ENCODE measurements at regions not wholly inside any gene's neighbourhood (a gene's known extent, or its start where the extent isn't known, plus 50 kb on each side); places are given as distances from the start of the nearest gene placed in this dataset.
"Not testable (repeated sequence)": the region's sequence is repeated elsewhere in the genome, so short reads cannot be mapped to it uniquely, and the experiment has no call there.

DNA sequence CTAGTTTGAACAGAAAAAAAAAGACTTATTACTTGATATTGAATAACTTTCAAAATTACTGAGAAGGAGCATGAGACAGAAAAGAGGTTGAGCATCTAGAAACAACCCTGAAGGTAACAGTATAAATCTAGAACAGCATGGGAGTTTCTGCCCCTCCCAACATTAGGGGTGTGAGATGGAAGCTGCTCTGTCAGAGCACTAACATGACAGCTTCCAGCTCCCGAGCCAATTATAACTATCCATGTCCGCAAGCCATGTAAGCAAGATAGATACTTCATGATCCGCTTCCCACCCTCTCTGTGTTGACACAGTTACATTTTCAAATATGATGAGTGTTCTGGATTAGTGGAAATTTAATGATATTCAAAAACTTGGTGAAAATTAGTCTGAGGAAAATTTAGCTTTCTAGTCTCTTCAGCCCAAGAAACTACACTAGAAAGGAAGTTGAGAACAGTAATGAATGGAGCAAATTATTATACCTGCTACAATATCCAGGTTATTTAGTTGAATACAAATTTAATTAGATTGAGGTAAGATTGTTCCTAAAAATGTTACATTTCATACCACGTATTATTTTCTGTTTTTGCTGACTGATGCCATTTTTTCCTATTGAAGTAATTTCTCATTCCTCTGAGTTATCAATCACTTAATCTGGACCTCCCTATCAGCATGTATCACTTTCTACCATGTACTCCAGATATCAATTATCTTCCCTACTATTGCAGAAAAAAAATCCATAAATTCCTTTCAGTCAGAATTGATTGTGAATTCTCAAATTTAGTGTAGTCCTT is 129.3 kb upstream of the SLIT2 start:
- DNase-seq (ENCODE audit: low read depth) = no peak

DNA sequence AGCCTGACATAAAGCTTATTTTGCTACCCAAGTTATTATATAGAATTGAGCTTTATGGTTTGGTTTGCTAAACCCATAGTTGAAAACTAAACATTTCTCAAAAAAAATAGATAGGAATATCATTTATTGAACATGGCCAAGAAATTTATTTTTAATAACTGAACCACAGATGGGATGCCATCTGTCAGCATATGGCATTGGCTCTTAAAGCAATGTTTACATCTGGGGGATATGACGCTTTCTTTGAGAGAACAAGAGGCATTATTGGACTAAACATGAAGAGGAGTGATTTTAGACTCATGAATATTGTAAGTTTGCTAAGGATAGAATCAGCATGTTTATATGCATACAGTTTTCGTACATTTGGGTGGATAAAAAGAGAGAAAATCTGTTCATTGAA is 132.6 kb upstream of the SLIT2 start:
- DNase-seq (ENCODE audit: low read depth) = no peak

DNA sequence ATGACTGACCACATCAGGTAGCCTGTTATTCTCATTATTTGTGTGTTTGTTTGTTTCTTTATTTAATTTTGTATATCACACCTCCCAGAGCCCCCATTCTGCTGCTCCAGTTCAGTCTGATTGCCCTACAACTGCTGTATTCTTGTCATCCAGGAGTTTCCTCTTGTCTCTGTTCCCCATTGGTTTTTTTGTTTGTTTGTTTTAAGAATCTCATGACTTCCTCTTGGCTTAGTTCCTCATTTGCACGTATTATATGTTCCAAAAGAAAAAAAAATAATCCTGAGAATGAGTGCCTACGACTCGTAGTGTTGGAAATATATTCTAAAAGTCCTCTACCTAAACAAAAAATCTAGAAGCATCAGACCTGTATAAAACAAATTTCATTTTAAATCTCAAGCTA is 142.3 kb upstream of the SLIT2 start:
- no peak for DNase-seq (ENCODE audit: low read depth)

DNA sequence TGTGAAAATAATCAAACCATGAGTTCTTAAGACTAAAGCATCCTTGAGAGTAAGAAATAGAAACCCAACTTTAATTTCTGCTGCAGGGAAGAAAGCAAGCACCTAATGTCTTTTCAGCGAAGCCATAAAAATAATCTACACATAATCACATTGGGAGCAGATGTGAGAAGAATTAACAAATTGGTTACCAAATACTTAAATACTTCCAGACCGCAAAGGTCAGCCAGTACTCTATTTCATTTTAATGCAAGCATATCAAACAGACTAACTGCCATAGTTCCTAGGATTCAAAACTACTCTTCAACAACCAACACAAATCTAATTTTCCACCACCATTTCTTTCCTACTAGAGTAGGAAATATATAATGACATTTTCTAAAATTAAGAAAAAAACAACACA is 144.8 kb upstream of the SLIT2 start:
- DNase-seq (ENCODE audit: low read depth) = no peak

DNA sequence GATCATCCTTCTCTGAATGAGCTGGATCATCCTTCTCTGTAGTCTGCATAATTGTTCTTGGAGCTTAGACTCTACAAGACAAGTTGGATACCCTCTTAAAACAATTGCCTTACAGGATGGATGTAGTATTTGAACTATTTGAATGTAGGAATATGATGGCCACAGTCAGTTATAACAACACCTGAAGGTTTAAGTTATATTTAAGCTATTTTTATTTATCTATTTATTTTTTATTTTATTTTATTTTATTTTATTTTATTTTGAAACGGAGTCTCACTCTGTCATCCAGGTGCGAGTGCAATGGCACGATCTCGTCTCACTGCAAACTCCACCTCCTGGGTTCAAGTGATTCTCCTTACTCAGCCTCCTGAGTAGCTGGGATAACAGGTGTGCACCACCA is 149.9 kb upstream of the SLIT2 start:
- DNase-seq (ENCODE audit: low read depth) = no peak

DNA sequence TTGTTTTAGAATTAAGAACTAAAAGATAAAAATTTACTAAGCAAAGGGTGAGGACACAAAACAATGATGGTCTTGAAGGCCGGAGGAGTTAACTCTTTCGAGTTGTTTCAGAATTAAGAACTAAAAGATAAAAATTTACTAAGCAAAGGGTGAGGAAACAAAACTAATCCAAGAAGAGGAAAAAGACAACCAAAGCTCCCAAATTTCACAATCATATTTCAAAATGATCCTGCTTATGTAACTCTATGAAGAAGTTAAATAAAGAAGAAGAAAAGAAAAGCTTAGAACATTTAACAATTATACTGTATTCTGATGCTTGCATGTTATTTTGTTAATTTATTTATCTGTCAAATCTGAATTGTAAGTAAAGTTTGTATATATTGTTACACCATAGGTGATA is 154.8 kb upstream of the SLIT2 start:
- no peak for DNase-seq (ENCODE audit: low read depth)

DNA sequence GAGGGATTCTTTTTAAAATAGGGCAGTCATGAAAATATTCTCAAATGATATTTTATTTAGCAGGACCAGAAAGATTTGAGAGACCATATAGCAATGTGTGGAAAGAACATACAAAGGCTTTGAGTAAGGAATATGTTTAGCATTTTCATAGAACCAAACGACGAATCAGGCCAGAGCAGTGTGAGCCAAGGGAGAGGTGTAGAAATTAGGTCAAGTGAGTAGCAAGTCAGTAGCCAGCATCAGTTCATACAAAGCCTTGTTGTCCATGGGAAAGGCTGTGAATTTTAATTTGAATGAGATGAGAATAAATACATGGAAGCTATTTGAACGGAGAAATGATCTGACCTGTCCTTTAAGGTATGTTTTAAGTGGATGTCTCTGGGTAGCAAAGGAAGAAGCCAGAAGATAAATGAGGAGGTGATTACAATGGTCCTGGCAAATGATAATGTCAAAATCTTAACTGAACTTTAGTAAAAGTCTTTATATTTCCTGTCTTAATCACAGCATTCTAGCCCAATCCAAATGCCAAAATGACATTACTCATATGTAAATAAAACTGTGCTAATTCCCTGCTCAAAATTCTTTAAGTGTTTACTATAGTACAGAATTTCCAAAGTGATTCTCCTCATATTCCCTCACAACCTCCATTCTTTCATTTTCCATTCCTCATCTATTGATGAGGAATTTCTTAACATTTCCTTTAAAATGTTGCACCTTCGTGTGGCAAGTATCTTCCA is 155.7 kb upstream of the SLIT2 start:
- peak; percentile 8 for DNase-seq (ENCODE audit: low read depth)

DNA sequence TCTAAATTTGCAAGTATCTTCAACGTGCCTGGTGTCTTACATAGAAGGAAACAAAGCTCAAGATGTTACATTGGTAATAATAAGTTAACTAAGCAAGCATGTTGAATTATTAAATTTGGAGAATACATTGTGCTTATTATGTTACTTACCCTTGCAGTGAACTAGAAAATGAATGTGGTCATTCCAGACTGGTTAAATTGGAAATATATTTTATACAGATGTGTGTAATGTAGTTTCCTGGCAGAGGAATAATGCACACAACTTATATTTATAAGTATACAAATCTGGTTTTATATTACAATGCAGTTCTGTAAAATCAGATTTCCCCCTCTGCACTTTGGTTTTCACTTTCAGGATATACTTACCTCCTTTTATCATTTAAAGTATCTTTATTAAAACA is 159.9 kb upstream of the SLIT2 start:
- DNase-seq (ENCODE audit: low read depth) = no peak

DNA sequence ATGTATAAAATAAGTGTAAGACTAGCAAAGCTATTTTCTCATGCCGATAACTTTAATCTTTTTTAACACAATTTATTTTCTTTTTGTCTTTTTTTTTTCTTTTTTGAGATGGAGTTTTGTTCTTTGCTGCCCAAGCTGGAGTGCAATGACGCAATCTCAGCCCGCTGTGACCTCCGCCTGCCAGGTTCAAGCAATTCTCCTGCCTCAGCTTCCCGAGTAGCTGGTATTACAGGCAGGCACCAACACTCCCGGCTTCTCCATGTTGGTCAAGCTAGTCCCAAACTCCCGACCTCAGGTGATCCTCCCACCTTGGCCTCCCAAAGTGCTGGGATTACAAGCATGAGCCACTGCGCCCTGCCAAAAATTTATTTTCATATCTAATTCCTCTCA is 164.2 kb upstream of the SLIT2 start:
- DNase-seq (ENCODE audit: low read depth) = no peak

DNA sequence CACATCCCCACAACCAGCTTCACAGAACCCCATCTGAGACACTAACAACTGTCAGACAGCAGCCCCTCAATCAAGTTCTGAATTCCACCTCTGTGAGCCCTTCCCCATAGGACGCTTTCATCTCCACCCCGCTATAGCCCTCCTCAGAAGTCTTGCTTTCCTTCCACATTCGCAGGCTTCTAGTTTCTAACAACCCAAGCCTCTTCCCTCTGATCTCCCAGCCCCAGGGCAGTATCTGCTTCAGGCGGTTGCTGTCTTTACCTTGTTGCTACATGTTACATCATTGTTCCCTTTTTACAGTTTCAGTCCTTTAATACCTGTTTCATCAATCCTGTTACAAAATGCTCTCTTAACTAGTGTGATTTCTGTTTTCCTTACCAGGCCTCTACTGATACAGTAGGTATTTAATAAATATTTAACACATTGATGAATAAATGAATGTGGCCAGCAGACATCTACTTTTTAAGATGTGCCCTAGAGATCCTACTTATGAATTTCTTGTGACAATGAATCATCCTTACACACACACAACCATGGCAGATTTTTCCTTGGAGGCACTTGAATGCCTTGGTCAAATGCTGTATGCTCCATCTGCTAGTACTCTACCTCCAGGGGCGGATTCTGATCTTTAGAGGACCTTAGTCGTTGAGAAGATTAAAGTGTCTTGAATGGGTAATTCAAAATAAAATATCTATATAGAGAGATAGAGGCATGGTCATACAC is 164.7 kb upstream of the SLIT2 start:
- DNase-seq (ENCODE audit: low read depth) = no peak

DNA sequence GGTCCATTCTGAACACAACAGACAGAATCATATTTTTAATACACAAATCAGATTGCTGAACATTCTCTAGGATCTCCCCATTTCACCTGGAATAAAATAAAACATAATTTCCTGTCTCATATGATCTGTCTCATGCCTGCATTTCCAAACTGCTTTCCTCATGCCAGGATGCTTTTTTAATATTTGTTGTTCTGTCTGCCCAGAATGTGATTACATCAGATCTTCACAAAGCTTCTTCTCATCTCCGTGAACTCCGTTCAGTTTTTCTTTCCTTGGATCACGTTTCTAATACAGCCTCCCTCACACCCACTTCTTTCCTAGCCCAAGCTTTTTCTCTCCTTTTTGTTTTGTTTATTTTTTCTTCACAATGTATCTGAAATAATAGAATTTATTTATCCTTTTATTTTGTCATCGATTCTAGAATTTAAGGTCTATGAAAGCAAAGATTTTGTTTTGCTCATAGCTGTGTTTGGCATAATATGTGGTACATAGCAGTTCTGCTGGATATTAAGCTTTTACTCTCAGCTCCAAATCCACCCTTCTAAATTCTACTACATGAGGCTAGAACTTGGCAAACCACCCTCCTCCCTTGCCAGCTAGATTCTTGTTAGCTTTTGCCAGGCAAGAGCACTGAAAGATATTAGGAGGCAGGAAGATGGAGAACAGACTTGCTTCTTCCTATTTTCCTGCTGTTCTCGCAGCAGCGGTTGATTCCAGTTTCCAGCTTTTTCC is 165.5 kb upstream of the SLIT2 start:
- no peak for DNase-seq (ENCODE audit: low read depth)

DNA sequence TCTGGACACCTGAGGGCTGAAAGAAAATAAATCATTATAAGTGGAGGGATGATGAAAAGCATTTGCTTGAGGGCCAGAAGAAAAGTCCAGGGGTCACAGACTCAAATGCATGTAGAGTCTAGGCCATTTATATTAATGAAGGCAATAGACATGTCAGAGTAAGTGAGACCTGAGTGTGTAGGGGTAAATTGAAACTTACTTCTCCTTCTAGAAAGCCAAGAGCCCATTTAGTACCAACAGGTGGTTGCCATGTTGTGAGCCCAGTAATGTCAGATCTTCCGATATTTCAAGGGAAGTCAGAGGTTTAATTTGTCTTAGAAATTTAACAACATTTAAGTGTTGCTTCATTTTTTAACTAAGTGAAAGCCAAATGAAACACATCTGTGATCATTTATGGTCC is 166.1 kb upstream of the SLIT2 start:
- no peak for DNase-seq (ENCODE audit: low read depth)

DNA sequence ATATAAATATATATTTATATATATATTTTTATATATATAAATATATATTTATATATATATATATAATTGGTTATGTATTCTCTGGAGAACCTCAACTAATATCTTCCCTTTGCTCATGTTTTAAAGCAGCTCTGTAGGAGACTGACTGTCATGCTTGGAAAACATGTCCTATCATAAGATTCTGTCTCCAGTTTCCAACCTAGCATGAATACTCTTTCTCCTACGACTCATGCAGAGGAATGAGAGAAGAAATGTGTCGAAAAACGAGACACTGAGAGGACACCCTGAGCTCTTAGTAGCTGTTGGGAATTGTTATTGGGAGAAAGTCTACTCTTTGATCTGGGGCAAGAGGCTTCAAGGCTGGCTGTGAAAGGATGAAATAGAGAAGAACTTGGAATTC is 166.5 kb upstream of the SLIT2 start:
- peak; percentile 6 for DNase-seq (ENCODE audit: low read depth)

DNA sequence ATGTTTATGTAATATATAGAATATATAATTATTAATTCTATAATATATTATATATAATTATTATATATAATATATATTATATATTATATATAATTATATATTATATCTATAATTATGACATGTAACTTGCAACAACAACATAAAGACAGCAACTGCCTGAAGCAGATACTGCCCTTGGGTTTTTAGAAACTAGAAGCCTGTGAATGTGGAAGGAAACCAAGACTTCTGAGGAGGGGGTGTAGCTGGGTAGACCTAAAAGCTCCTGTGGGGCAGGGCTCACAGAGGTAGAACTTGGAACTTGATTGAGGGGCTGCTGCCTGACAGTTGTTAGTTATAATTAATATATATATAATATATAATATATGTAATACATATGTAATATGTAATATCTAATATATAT is 167.2 kb upstream of the SLIT2 start:
- DNase-seq (ENCODE audit: low read depth) = no peak

DNA sequence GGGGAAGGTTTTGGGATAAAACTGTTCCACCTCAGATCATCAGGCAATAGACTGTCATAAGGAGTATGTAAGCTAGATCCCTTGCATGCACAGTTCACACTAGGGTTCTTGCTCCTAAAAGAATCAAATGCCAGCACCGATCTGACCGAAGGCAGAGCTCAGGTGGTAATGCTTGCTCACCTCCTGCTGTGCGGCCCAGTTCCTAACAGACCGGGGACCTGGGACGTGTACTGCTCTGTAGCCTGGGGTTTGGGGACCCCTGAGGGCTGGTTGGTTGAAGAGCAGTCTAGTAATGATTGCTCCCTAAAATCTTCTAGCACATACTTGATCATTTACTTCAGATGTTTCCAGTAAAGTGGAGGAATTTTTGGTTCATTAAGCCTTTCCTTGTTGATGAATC is 173.1 kb upstream of the SLIT2 start:
- no peak for DNase-seq (ENCODE audit: low read depth)

DNA sequence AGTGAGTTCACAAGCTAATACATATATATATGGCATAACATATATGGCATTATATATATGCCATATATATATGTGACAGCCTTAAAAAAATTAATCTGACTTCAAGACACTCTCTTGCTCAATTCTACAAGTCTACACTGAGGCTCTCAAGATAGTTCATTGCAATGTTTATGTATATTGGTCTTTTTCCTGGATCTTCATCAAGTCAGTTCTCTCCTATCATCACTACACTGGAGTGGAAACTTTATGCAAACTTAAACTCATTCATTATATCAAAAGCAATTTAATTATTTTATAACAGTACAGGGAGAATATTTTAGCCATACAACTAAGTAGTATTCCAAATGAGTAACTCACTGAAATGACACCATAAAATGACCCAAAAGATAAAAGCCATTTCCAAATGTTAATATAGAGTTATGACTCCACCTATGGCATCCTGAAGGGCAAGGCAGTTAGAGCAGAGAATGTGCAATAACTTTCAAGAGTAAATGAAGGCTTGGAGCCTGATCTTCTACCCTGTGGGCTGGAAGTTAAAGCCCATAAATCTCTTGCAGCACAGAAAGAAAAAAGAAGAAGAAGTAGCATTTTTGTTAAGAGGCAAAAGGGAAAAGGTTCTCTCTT is 176.3 kb upstream of the SLIT2 start:
- DNase-seq (ENCODE audit: low read depth) = peak; percentile 17

DNA sequence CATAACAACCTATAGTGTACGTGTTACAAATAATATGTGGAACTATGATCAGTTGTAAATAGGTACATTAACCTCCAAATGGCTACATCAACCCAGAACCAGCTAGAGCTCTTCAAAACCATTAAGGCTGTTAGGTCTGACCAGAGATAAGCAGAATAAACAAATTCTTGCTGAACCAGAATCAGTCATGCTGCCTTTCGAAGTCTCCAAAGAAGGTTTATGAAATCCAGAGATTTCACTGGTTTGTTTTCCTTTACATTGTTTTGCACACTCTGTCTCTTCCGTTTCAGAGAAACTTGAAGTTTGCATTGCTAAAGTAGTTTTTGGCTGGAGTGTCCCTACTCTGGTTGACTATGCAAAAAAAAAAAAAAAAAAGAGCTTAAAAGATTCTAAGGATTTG is 177.3 kb upstream of the SLIT2 start:
- no peak for DNase-seq (ENCODE audit: low read depth)

DNA sequence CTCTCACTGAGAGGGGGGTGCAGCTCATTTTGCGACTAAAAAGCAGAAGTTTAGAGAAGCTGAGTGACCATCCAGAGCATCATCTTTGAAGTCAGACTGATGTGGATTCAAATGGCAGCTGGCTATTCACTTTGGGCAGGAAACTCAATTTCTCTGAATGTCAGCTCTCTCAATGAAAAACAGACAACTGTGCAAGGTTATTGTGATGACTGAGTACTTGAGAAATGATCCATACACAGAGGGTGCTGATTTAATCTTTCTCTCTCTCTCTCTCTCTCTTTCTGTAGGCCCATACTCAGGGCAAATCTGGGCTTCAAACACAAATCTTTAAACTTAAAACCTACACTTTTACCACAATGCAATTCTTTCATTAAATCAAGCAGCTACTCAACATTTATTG is 185.8 kb upstream of the SLIT2 start:
- DNase-seq (ENCODE audit: low read depth) = no peak

DNA sequence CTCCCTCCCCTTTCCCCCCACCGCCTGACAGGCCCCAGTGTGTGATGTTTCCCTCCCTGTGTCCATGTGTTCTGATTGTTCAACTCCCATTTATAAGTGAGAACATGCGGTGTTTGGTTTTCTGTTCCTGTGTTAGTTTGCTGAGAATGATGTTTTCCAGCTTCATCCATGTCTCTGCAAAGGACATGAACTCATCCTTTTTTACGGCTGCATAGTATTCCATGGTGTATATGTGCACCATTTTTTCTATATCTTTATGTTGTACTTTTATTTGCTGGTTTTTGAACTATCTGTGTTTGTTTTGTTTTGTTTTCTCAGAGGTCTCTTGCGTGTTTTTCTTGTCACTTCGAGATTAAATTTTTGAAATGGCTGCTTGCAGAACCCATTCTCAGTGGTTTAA is 188.8 kb upstream of the SLIT2 start:
- not testable (repeated sequence) for DNase-seq (ENCODE audit: low read depth)

DNA sequence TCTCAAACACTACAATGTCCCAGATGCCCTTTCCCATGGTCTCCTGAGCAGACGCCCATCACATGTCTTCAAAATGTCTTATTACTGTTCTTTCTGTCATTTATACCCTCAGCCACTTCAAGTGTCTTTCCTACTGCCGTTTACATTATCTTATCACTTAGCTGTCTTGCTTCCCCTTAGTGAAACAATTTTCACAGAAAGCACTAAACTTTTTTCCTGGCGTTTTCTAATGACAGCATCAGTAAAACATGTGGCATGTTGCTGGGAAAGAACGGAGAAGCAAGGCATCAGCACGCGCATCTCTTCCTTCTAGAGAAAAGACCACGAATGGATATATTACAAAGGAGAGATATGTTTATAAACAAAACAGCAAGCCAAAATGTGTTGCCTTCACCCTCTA is 189.7 kb upstream of the SLIT2 start:
- DNase-seq (ENCODE audit: low read depth) = no peak

DNA sequence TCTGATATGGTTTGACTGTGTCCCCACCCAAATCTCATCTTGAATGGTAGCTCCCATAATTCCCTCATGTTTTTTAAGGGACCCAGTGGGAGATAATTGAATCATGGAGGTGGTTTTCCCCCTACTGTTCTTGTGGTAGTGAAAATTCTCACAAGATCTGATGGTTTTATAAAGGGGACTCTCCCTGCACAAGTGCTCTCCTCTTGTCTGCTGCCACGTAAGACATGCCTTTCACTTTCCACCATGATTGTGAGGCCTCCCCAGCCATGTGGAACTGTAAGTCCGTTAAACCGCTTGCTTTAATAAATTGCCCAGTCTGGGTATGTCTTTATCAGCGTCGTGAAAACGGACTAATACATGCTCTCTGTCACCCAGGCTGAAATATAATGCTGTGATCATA is 200.9 kb upstream of the SLIT2 start:
- no peak for DNase-seq (ENCODE audit: low read depth)

DNA sequence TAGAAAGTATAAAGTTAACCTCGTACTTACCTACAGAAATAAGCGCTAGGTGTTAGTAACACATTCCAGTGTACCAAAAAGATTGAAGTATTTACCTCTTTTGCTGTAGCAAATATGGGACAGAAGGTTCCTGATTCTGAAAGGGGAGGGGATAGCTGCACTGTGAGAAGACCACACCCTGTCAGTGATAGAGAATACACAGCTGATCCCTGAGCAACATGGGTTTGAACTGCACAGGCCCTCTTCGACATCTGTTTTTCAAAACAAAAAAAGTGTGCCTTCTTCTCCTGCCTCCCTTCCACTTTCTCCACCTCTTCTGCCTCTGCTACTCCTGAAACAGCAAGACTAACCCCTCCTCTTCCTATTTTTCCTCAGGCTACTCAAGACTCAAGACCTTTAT is 201.8 kb upstream of the SLIT2 start:
- no peak for DNase-seq (ENCODE audit: low read depth)
